ENCODE measurements at regions not wholly inside any gene's neighbourhood (a gene's known extent, or its start where the extent isn't known, plus 50 kb on each side); places are given as distances from the start of the nearest gene placed in this dataset.

GRCh38 chr18:37769826-37770225, 204.2 kb upstream of the CELF4 start:
- ATAC-seq (no peak), DNase-seq (no peak)
- POLR2A ChIA-PET = no interaction called here
- no peaks in the 10 kb centered on the region for H3K36me3 Mint-ChIP-seq (ENCODE audit: low read depth)
- H3K27me3 Mint-ChIP-seq (ENCODE audit: low read depth) = no peaks in the 10 kb centered on the region
- no peak overlapping the region for H3K27ac Mint-ChIP-seq
- CTCF ChIA-PET = no interaction called here
- no peaks in the 10 kb centered on the region for H3K4me1 Mint-ChIP-seq (ENCODE audit: low read depth)
- no peaks in the 10 kb centered on the region for H3K9me3 Mint-ChIP-seq (ENCODE audit: insufficient read depth)
- no peak overlapping the region for H3K4me3 Mint-ChIP-seq

DNA sequence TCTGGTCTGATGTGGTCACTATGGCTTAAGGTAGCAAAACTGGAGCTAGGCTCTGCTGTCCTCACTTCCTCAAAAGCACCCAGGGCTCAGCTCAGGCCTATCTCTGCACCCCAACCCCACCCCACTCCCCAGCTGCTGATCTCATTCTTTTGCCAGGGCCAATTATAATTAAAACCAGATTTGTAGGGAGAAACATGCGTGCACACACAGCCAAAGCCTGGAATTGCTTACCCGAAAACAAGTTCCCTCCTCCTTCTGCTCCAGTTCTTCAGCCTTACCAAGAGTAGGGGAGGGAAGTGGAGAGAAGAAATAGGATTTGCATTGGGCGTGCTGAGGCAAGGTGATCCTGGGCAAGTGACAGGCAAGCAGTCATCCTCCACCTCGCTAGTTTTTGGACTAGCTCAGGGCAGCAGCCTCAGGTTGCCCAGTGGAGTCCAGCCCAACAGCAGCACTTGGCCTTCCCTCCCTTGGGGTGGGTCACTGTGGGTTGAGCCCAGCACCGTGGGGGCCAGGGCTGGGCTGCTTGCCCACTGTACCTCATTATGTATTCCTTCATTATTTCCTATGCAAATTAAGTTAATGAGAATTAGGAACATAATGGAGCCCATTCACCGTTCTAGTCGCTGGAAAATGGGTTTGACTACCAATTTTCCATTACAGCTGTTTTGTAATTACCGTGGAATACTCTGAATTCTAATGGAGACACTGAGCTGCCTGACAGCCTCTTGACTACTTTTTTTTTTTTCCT, 199.1 kb upstream of the CELF4 start:
- ChIA-PET POLR2A (interaction anchor here (0.6 kb wide), 1 partner anchor 25 kb away, joined by 4 read pairs; no protein-coding TSS in a partner anchor), CTCF (no interaction called here)
- ATAC-seq (no peak), DNase-seq (no peak)
- Mint-ChIP-seq H3K27me3 (ENCODE audit: low read depth) (no peaks in the 10 kb centered on the region), H3K27ac (no peak overlapping the region), H3K4me3 (no peak overlapping the region), H3K9me3 (ENCODE audit: insufficient read depth) (no peaks in the 10 kb centered on the region), H3K36me3 (ENCODE audit: low read depth) (no peaks in the 10 kb centered on the region), H3K4me1 (ENCODE audit: low read depth) (no peaks in the 10 kb centered on the region)

GRCh38 chr18:37762076-37762621, 196.6 kb upstream of the CELF4 start:
- DNase-seq = no peak
- H3K27me3 Mint-ChIP-seq (ENCODE audit: low read depth) = no peaks in the 10 kb centered on the region
- ATAC-seq = no peak
- H3K27ac Mint-ChIP-seq = no peak overlapping the region
- ChIA-PET POLR2A (no interaction called here), CTCF (no interaction called here)
- no peak overlapping the region for H3K4me3 Mint-ChIP-seq
- no peaks in the 10 kb centered on the region for H3K4me1 Mint-ChIP-seq (ENCODE audit: low read depth)
- H3K36me3 Mint-ChIP-seq (ENCODE audit: low read depth) = no peaks in the 10 kb centered on the region
- no peaks in the 10 kb centered on the region for H3K9me3 Mint-ChIP-seq (ENCODE audit: insufficient read depth)

DNA sequence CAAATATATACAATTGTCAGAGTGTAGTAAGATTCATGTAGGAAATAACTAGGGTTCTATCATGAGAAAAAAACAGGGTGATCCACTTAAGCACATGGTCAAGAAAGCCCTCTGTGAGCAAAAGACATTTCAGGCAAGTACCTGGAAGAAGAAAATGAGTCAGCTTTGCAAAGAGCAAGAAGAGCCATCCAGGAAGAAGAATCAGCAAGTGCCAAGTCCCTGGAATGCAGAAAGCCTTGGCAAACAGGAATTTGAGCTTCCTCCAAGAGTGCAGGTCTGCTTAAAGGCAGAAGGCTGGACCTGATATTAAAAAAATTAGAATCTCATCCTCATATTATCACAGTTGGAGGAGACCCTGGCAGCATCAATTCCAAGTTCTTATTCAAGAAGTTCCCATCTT, 188.5 kb upstream of the CELF4 start:
- ChIA-PET POLR2A (no interaction called here), CTCF (no interaction called here)
- H3K27ac Mint-ChIP-seq = no peak overlapping the region
- DNase-seq (no peak), ATAC-seq (no peak)
- H3K27me3 Mint-ChIP-seq (ENCODE audit: low read depth) = no peaks in the 10 kb centered on the region
- no peaks in the 10 kb centered on the region for H3K4me1 Mint-ChIP-seq (ENCODE audit: low read depth)
- no peak overlapping the region for H3K4me3 Mint-ChIP-seq
- no peaks in the 10 kb centered on the region for H3K9me3 Mint-ChIP-seq (ENCODE audit: insufficient read depth)
- no peaks in the 10 kb centered on the region for H3K36me3 Mint-ChIP-seq (ENCODE audit: low read depth)

DNA sequence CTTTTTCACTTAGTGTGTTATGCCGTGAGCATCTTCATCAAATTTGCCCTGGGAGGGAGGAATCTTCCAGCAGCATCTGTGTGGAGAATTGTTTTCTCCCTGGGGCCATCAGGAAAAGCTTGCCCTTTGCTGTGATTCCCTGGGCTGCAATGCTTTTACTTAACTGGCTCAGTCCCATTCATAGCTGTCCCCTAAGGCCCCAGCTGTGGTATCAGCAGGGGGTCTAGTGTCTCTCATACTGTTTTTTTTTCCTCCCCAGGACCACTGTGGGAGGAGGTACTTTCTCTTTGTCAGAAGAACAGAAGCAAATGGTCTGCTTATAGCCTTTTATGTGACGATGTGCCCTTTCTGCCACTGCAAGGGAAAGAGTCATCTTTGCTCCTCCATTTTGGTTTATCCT, 176.8 kb upstream of the CELF4 start:
- no peak overlapping the region for H3K27ac Mint-ChIP-seq
- DNase-seq (no peak), ATAC-seq (no peak)
- H3K4me1 Mint-ChIP-seq (ENCODE audit: low read depth) = no peaks in the 10 kb centered on the region
- no peak overlapping the region for H3K4me3 Mint-ChIP-seq
- CTCF ChIA-PET = no interaction called here
- POLR2A ChIA-PET = interaction anchor here (0.7 kb wide), 1 partner anchor 37 kb away, joined by 3 read pairs; no protein-coding TSS in a partner anchor
- no peaks in the 10 kb centered on the region for H3K36me3 Mint-ChIP-seq (ENCODE audit: low read depth)
- H3K27me3 Mint-ChIP-seq (ENCODE audit: low read depth) = no peaks in the 10 kb centered on the region
- H3K9me3 Mint-ChIP-seq (ENCODE audit: insufficient read depth) = no peaks in the 10 kb centered on the region

DNA sequence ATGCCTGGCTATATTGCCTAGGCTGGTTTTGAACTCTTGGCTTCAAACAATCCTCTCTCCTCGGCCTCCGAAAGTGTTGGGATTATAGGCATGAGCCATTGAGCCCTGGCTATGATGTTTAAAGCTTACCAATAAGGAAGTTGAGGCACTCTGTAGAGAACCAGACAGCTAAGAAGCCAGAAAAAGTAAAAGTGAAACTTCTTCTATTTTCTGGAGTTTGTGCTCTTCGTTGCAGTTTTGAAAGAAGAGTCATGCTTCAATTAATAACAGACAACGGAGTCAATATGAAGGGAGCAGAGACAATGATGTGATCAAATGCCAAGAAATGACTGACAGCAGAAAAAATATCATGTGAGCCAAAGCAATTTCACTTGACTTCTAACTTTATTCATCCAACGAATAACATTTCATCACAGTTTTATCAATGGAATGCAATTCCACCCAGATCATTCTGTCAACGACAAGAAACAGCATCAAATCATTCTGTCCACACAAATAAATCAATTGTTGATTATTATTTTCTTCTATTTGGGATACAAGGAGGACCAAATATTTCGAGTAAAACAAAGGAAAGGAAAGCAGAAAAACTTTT, 175.5 kb upstream of the CELF4 start:
- CTCF ChIA-PET = no interaction called here
- Mint-ChIP-seq H3K27ac (no peak overlapping the region), H3K9me3 (ENCODE audit: insufficient read depth) (no peaks in the 10 kb centered on the region), H3K4me1 (ENCODE audit: low read depth) (no peaks in the 10 kb centered on the region), H3K4me3 (no peak overlapping the region), H3K27me3 (ENCODE audit: low read depth) (no peaks in the 10 kb centered on the region), H3K36me3 (ENCODE audit: low read depth) (no peaks in the 10 kb centered on the region)
- ATAC-seq = no peak
- POLR2A ChIA-PET = no interaction called here
- no peak for DNase-seq

GRCh38 chr18:37734406-37734805, 168.8 kb upstream of the CELF4 start:
- ChIA-PET CTCF (no interaction called here), POLR2A (no interaction called here)
- no peaks in the 10 kb centered on the region for H3K9me3 Mint-ChIP-seq (ENCODE audit: insufficient read depth)

DNA sequence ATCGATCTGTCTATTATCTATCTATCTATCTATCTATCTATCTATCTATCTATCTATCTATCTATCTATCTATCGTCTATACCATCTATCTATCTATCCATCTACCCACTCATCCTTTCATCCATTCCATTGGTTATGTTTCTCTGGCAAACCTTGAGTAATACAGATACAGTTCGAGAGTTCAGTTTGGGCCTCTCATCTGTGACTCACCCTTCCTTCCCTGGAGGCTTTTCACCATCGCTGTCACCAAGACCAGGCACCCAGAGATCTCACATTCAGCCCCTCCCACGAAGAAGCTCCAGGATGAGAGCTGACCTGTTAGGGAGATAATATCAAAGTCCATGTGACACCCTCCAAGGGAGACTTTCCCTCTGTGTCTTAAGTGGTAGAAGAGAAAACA, 164.1 kb upstream of the CELF4 start:
- no peak overlapping the region for H3K4me3 Mint-ChIP-seq
- no peak for ATAC-seq
- H3K36me3 Mint-ChIP-seq (ENCODE audit: low read depth) = no peaks in the 10 kb centered on the region
- ChIA-PET POLR2A (no interaction called here), CTCF (no interaction called here)
- no peaks in the 10 kb centered on the region for H3K27me3 Mint-ChIP-seq (ENCODE audit: low read depth)
- H3K27ac Mint-ChIP-seq = no peak overlapping the region
- H3K4me1 Mint-ChIP-seq (ENCODE audit: low read depth) = no peaks in the 10 kb centered on the region
- no peak for DNase-seq
- no peaks in the 10 kb centered on the region for H3K9me3 Mint-ChIP-seq (ENCODE audit: insufficient read depth)

More at GRCh38 chr18:37734406-37734805, 168.8 kb upstream of the CELF4 start:
- DNase-seq = no peak
- H3K36me3 Mint-ChIP-seq (ENCODE audit: low read depth) = no peaks in the 10 kb centered on the region
- H3K27ac Mint-ChIP-seq = no peak overlapping the region
- no peak overlapping the region for H3K4me3 Mint-ChIP-seq
- no peaks in the 10 kb centered on the region for H3K4me1 Mint-ChIP-seq (ENCODE audit: low read depth)
- H3K27me3 Mint-ChIP-seq (ENCODE audit: low read depth) = no peaks in the 10 kb centered on the region
- no peak for ATAC-seq

DNA sequence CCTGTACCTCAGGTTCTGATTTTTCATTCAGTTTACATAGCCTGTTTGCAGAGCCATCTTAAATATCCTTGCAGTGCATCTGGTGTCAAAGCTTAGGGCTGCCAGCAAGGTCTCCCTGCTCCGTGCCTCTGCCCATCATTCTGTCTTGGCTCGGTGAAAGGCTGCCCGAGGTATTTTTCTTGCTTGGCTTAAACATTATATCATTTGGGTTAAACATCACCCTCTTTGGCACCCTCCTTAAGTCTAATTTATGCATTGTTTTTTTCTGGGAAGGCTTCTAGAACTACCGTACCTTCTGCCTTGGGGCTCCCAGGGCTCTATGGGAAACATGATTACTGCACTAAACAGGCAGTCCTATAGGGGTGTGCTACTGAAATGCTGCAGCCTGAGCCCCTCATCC, 158.6 kb upstream of the CELF4 start:
- ATAC-seq (no peak), DNase-seq (no peak)
- H3K4me1 Mint-ChIP-seq (ENCODE audit: low read depth) = no peaks in the 10 kb centered on the region
- POLR2A ChIA-PET = no interaction called here
- no peak overlapping the region for H3K27ac Mint-ChIP-seq
- H3K27me3 Mint-ChIP-seq (ENCODE audit: low read depth) = no peaks in the 10 kb centered on the region
- H3K9me3 Mint-ChIP-seq (ENCODE audit: insufficient read depth) = no peaks in the 10 kb centered on the region
- H3K36me3 Mint-ChIP-seq (ENCODE audit: low read depth) = no peaks in the 10 kb centered on the region
- CTCF ChIA-PET = no interaction called here
- H3K4me3 Mint-ChIP-seq = no peak overlapping the region

- Mint-ChIP-seq H3K9me3 (ENCODE audit: insufficient read depth) (no peaks in the 10 kb centered on the region), H3K4me1 (ENCODE audit: low read depth) (no peaks in the 10 kb centered on the region), H3K27ac (no peak overlapping the region), H3K4me3 (no peak overlapping the region), H3K27me3 (ENCODE audit: low read depth) (no peaks in the 10 kb centered on the region), H3K36me3 (ENCODE audit: low read depth) (no peaks in the 10 kb centered on the region)
- DNase-seq (no peak), ATAC-seq (no peak)
- ChIA-PET POLR2A (no interaction called here), CTCF (no interaction called here)
Observed at GRCh38 chr18:37721544-37722522, 156.2 kb upstream of the CELF4 start.

- H3K4me1 Mint-ChIP-seq (ENCODE audit: low read depth) = no peaks in the 10 kb centered on the region
- no peaks in the 10 kb centered on the region for H3K36me3 Mint-ChIP-seq (ENCODE audit: low read depth)
- DNase-seq (no peak), ATAC-seq (no peak)
- H3K9me3 Mint-ChIP-seq (ENCODE audit: insufficient read depth) = no peaks in the 10 kb centered on the region
- POLR2A ChIA-PET = no interaction called here
- CTCF ChIA-PET = no interaction called here
- no peaks in the 10 kb centered on the region for H3K27me3 Mint-ChIP-seq (ENCODE audit: low read depth)
- no peak overlapping the region for H3K27ac Mint-ChIP-seq
- no peak overlapping the region for H3K4me3 Mint-ChIP-seq
Observed at GRCh38 chr18:37720663-37721062, 155.1 kb upstream of the CELF4 start.

GRCh38 chr18:37717656-37718055, 152.1 kb upstream of the CELF4 start:
- DNase-seq (no peak), ATAC-seq (no peak)
- POLR2A ChIA-PET = no interaction called here
- H3K4me3 Mint-ChIP-seq = no peak overlapping the region
- H3K27me3 Mint-ChIP-seq (ENCODE audit: low read depth) = no peaks in the 10 kb centered on the region
- no peaks in the 10 kb centered on the region for H3K9me3 Mint-ChIP-seq (ENCODE audit: insufficient read depth)
- CTCF ChIA-PET = no interaction called here
- H3K27ac Mint-ChIP-seq = no peak overlapping the region
- H3K36me3 Mint-ChIP-seq (ENCODE audit: low read depth) = no peaks in the 10 kb centered on the region
- no peaks in the 10 kb centered on the region for H3K4me1 Mint-ChIP-seq (ENCODE audit: low read depth)
